Uterus (tissue), 3 donors: ENCODE measurements at regions not wholly inside any gene's neighbourhood (a gene's known extent, or its start where the extent isn't known, plus 50 kb on each side); places are given as distances from the start of the nearest gene placed in this dataset.

Source experiments
- DNase-seq, 2 donors: peaks; one replicate each; pipeline ENCODE4 v3.0.0-alpha.2; 2019 to 2020
- H3K27ac ChIP-seq, 2 donors: fragments of 200-600 bp; sonication (generic); 1 replicate in 1 of 2; 2 replicates in 1 of 2; pipeline ENCODE4 v1.5.1; 2016 to 2018
- H3K27me3 ChIP-seq, 2 donors: fragments of 200-600 bp; sonication (generic); one replicate each; pipeline ENCODE4 v1.5.1; 2018 to 2019; ENCODE audit warnings: control low read depth in 1 of 2
- H3K36me3 ChIP-seq, 2 donors: fragments of 200-600 bp; sonication (generic); one replicate each; pipeline ENCODE4 v1.5.1; 2019; ENCODE audit warnings: control low read depth in 1 of 2
- H3K4me1 ChIP-seq, 2 donors: fragments of 200-600 bp; sonication (generic); one replicate each; pipeline ENCODE4 v1.5.1; 2018 to 2019; ENCODE audit warnings: control low read depth in 1 of 2
- H3K4me3 ChIP-seq, 2 donors: fragments of 200-600 bp; sonication (generic); 1 replicate in 1 of 2; 2 replicates in 1 of 2; pipeline ENCODE4 v1.5.1; 2018 to 2019; ENCODE audit warnings: mild to moderate bottlenecking in 1 of 2
- H3K9me3 ChIP-seq, 2 donors: fragments of 200-600 bp; sonication (generic); one replicate each; pipeline ENCODE4 v1.5.1; 2019; ENCODE audit warnings: control low read depth in 1 of 2
- CTCF ChIP-seq, 4 experiments: fragments of 200-600 bp in 2 of 4; fragments of 450-650 bp in 2 of 4; sonication (generic) in 2 of 4; IDR thresholded peaks; one replicate each; pipeline ENCODE4 v1.5.1; 2016 to 2019; ENCODE audit warnings: antibody characterized with exemption in 4 of 4, mild to moderate bottlenecking in 2 of 4, moderate library complexity in 1 of 4
- POLR2A ChIP-seq, 2 donors: fragments of 450-650 bp; IDR thresholded peaks; one replicate each; pipeline ENCODE4 v1.6.1; 2016; ENCODE audit warnings: antibody characterized with exemption in 2 of 2, mild to moderate bottlenecking in 1 of 2, moderate library complexity in 1 of 2
- intact Hi-C: fragments of 100-400 bp; cut with DNase I; formaldehyde crosslinking; loops from one replicate; pipeline ENCODE4 v1.15.1; 2023; ENCODE audit warnings: low total_unique reads
- donor health status: DM: yes; HTN: yes; CAD: no.

- no peaks in the 10 kb centered on the region for H3K4me1 ChIP-seq
- TF ChIP-seq CTCF (IDR thresholded peaks at IDR 0.05) (no peak), POLR2A (IDR thresholded peaks at IDR 0.05) (no peak)
- H3K27ac ChIP-seq: no peak overlapping the region
- H3K27me3 ChIP-seq: no peaks in the 10 kb centered on the region
- H3K36me3 ChIP-seq: no peaks in the 10 kb centered on the region
- intact Hi-C loops: no loop called here
- DNase-seq: no peak
- no peaks in the 10 kb centered on the region for H3K9me3 ChIP-seq
- H3K4me3 ChIP-seq: no peak overlapping the region
These were observed 164.5 kb downstream of the KIF26A start for GRCh38 chr14:104302794-104303405.

GRCh38 chr14:104303705-104304425 is 165.5 kb downstream of the KIF26A start:
- no peak for TF ChIP-seq POLR2A (IDR thresholded peaks at IDR 0.05)
- no peak for TF ChIP-seq CTCF (IDR thresholded peaks at IDR 0.05)
- intact Hi-C loops: no loop called here
- Histone ChIP-seq H3K27ac (no peak overlapping the region), H3K4me1 (no peaks in the 10 kb centered on the region), H3K36me3 (no peaks in the 10 kb centered on the region), H3K9me3 (no peaks in the 10 kb centered on the region), H3K4me3 (no peak overlapping the region), H3K27me3 (no peaks in the 10 kb centered on the region)
- no peak for DNase-seq

- intact Hi-C loops: no loop called here
- no peak overlapping the region for H3K27ac ChIP-seq
- no peaks in the 10 kb centered on the region for H3K9me3 ChIP-seq
- TF ChIP-seq POLR2A (IDR thresholded peaks at IDR 0.05): no peak
- no peak for TF ChIP-seq CTCF (IDR thresholded peaks at IDR 0.05)
- no peaks in the 10 kb centered on the region for H3K27me3 ChIP-seq
- no peak for DNase-seq
- H3K4me1 ChIP-seq: no peaks in the 10 kb centered on the region
- H3K36me3 ChIP-seq: no peaks in the 10 kb centered on the region
- no peak overlapping the region for H3K4me3 ChIP-seq
These were observed 166.3 kb downstream of the KIF26A start for GRCh38 chr14:104304451-104305351.

- no peaks in the 10 kb centered on the region for H3K27me3 ChIP-seq
- no peak overlapping the region for H3K27ac ChIP-seq
- intact Hi-C loops: no loop called here
- H3K36me3 ChIP-seq: no peaks in the 10 kb centered on the region
- no peak for DNase-seq
- H3K4me1 ChIP-seq: no peaks in the 10 kb centered on the region
- H3K4me3 ChIP-seq: no peak overlapping the region
- H3K9me3 ChIP-seq: no peaks in the 10 kb centered on the region
- TF ChIP-seq POLR2A (IDR thresholded peaks at IDR 0.05) (no peak), CTCF (IDR thresholded peaks at IDR 0.05) (no peak)
These were observed 167.4 kb downstream of the KIF26A start for GRCh38 chr14:104305511-104306449.
